Fibroblast of pulmonary artery (primary cell): ENCODE measurements at regions not wholly inside any gene's neighbourhood (a gene's known extent, or its start where the extent isn't known, plus 50 kb on each side); places are given as distances from the start of the nearest gene placed in this dataset.
"Not testable (repeated sequence)": the region's sequence is repeated elsewhere in the genome, so short reads cannot be mapped to it uniquely, and the experiment has no call there.

ENCODE experiments used
- DNase-seq: peaks from one replicate; pipeline ENCODE4 v3.0.0-alpha.2; 2010; ENCODE audit warnings: low read depth
- H3K4me3 ChIP-seq: replicated peaks from 2 replicates; pipeline ENCODE4 v1.5.1; 2011; ENCODE audit warnings: low read depth, mild to moderate bottlenecking, control low read depth, low read length, moderate library complexity
- CTCF ChIP-seq: IDR thresholded peaks from 2 replicates; pipeline ENCODE4 v1.5.1; 2011; ENCODE audit warnings: mild to moderate bottlenecking, control low read depth, low read length, inconsistent platforms; ENCODE audit errors: missing control alignments

- no peak for TF ChIP-seq CTCF
- no peak for DNase-seq
- H3K4me3 ChIP-seq: no peak overlapping the region
Observed at GRCh38 chr14:105987563-105987962, 461.2 kb downstream of the TMEM121 start.

GRCh38 chr14:105989566-105990302 lies 463.4 kb downstream of the TMEM121 start:
- DNase-seq: no peak
- TF ChIP-seq CTCF: no peak
- no peak overlapping the region for H3K4me3 ChIP-seq

GRCh38 chr14:105991677-105992076 lies 465.3 kb downstream of the TMEM121 start:
- DNase-seq, H3K4me3 ChIP-seq: not testable (repeated sequence)

GRCh38 chr14:105993814-105994213 lies 467.4 kb downstream of the TMEM121 start:
- TF ChIP-seq CTCF: no peak
- DNase-seq: no peak
- H3K4me3 ChIP-seq: no peak overlapping the region

GRCh38 chr14:105995011-105995710 lies 468.8 kb downstream of the TMEM121 start:
- not testable (repeated sequence) for DNase-seq, H3K4me3 ChIP-seq

GRCh38 chr14:105998597-105998996 lies 472.2 kb downstream of the TMEM121 start:
- not testable (repeated sequence) for DNase-seq, H3K4me3 ChIP-seq

GRCh38 chr14:105999361-106000028 lies 473.1 kb downstream of the TMEM121 start:
- DNase-seq: peak; percentile 0
- no peak overlapping the region for H3K4me3 ChIP-seq
- no peak for TF ChIP-seq CTCF

- DNase-seq, H3K4me3 ChIP-seq: not testable (repeated sequence)
Observed at GRCh38 chr14:106000029-106000511, 473.7 kb downstream of the TMEM121 start.

- not testable (repeated sequence) for H3K4me3 ChIP-seq, DNase-seq
Observed at GRCh38 chr14:106001277-106001676, 474.9 kb downstream of the TMEM121 start.
